SU-DHL-6 (cell line): ENCODE measurements at regions not wholly inside any gene's neighbourhood (a gene's known extent, or its start where the extent isn't known, plus 50 kb on each side); places are given as distances from the start of the nearest gene placed in this dataset.

Experiments
- CTCF ChIP-seq: fragments of 200-600 bp; sonication (generic); IDR thresholded peaks from one replicate; pipeline ENCODE4 v1.5.1; 2017; ENCODE audit warnings: antibody characterized with exemption, mild to moderate bottlenecking, low read length, moderate library complexity; ENCODE audit not compliant: insufficient read depth, poor library complexity, severe bottlenecking
- EZH2phosphoT487 ChIP-seq: fragments of 200-600 bp; sonication (generic), shearing (Covaris generic); conservative IDR thresholded peaks from 2 replicates; pipeline ENCODE4 v1.6.1; 2018; ENCODE audit warnings: mild to moderate bottlenecking, antibody characterized with exemption, low read length, moderate library complexity, mixed read lengths

- TF ChIP-seq CTCF (no peak), EZH2phosphoT487 (no peak)
Observed at GRCh38 chr13:33560726-33561125, 257.2 kb upstream of the RFC3 start.
